KMS-11 (cell line): ENCODE measurements at regions not wholly inside any gene's neighbourhood (a gene's known extent, or its start where the extent isn't known, plus 50 kb on each side); places are given as distances from the start of the nearest gene placed in this dataset.

Source experiments
- H2AFZ ChIP-seq: fragments of 200-600 bp; sonication (generic); 2 replicates; pipeline ENCODE4 v1.6.1; 2016; ENCODE audit warnings: antibody characterized with exemption, mixed run types, low read depth
- H3K27ac ChIP-seq: fragments of 200-600 bp; sonication (generic); 2 replicates; pipeline ENCODE4 v1.6.1; 2016; ENCODE audit warnings: mild to moderate bottlenecking, mixed run types
- H3K27me3 ChIP-seq: fragments of 200-600 bp; sonication (generic); 2 replicates; pipeline ENCODE4 v1.6.1; 2017; ENCODE audit warnings: mild to moderate bottlenecking, low read depth, mixed run types, moderate library complexity; ENCODE audit not compliant: insufficient read depth
- H3K36me3 ChIP-seq: fragments of 200-600 bp; sonication (generic); 2 replicates; pipeline ENCODE4 v1.6.1; 2017; ENCODE audit warnings: mild to moderate bottlenecking, mixed run types; ENCODE audit not compliant: insufficient read depth
- H3K4me1 ChIP-seq: fragments of 200-600 bp; sonication (generic); 2 replicates; pipeline ENCODE4 v1.6.1; 2016; ENCODE audit warnings: mild to moderate bottlenecking, low read depth, mixed run types; ENCODE audit not compliant: poor library complexity, severe bottlenecking
- H3K4me2 ChIP-seq: fragments of 200-600 bp; sonication (generic); 2 replicates; pipeline ENCODE4 v1.7.0; 2016; ENCODE audit warnings: mild to moderate bottlenecking, mixed run types
- H3K4me3 ChIP-seq: fragments of 200-600 bp; sonication (generic); IDR thresholded peaks from 2 replicates; pipeline ENCODE4 v1.6.1; 2017; ENCODE audit warnings: low read depth, low read length, mixed read lengths; ENCODE audit not compliant: insufficient read depth
- H3K79me2 ChIP-seq: fragments of 200-600 bp; sonication (generic); 2 replicates; pipeline ENCODE4 v1.6.1; 2016; ENCODE audit warnings: low read depth, mixed run types; ENCODE audit not compliant: insufficient read depth
- H3K9ac ChIP-seq: fragments of 200-600 bp; sonication (generic); 2 replicates; pipeline ENCODE4 v1.6.1; 2016; ENCODE audit warnings: mild to moderate bottlenecking, mixed run types
- H4K20me1 ChIP-seq: fragments of 200-600 bp; sonication (generic); 2 replicates; pipeline ENCODE4 v1.6.1; 2016; ENCODE audit warnings: mild to moderate bottlenecking, mixed run types; ENCODE audit not compliant: insufficient read depth
- CTCF ChIP-seq: fragments of 200-600 bp; sonication (generic); conservative IDR thresholded peaks from 2 replicates; pipeline ENCODE4 v1.6.1; 2017; ENCODE audit warnings: low read depth, mild to moderate bottlenecking, antibody characterized with exemption, low read length, moderate library complexity, mixed read lengths

- Histone ChIP-seq H3K9ac (no peak overlapping the region), H4K20me1 (no peaks in the 10 kb centered on the region), H3K36me3 (no peaks in the 10 kb centered on the region), H3K4me2 (no peak overlapping the region), H2AFZ (no peak overlapping the region), H3K4me3 (no peak overlapping the region), H3K4me1 (no peaks in the 10 kb centered on the region), H3K27me3 (no peaks in the 10 kb centered on the region), H3K79me2 (no peaks in the 10 kb centered on the region), H3K27ac (no peak overlapping the region)
- TF ChIP-seq CTCF, result no peak
Observed at GRCh38 chr13:50167224-50167947, 152.1 kb downstream of the KCNRG start.

GRCh38 chr13:50167967-50168366 lies 152.7 kb downstream of the KCNRG start:
- no peak for TF ChIP-seq CTCF
- Histone ChIP-seq H3K27ac (no peak overlapping the region), H3K9ac (no peak overlapping the region)

GRCh38 chr13:50168786-50169185 lies 153.5 kb downstream of the KCNRG start:
- Histone ChIP-seq H3K9ac (no peak overlapping the region), H4K20me1 (no peaks in the 10 kb centered on the region), H3K79me2 (no peaks in the 10 kb centered on the region), H3K36me3 (no peaks in the 10 kb centered on the region), H3K4me2 (no peak overlapping the region), H3K4me3 (no peak overlapping the region), H2AFZ (no peak overlapping the region), H3K4me1 (no peaks in the 10 kb centered on the region), H3K27me3 (no peaks in the 10 kb centered on the region), H3K27ac (no peak overlapping the region)
- TF ChIP-seq CTCF, result no peak

More at GRCh38 chr13:50167967-50168366, 152.7 kb downstream of the KCNRG start:
- Histone ChIP-seq H3K4me1 (no peaks in the 10 kb centered on the region), H3K79me2 (no peaks in the 10 kb centered on the region), H3K4me3 (no peak overlapping the region), H4K20me1 (no peaks in the 10 kb centered on the region), H3K4me2 (no peak overlapping the region), H2AFZ (no peak overlapping the region), H3K36me3 (no peaks in the 10 kb centered on the region), H3K27me3 (no peaks in the 10 kb centered on the region)

GRCh38 chr13:50170447-50171037 lies 155.3 kb downstream of the KCNRG start:
- Histone ChIP-seq H3K27me3 (no peaks in the 10 kb centered on the region), H3K27ac (no peak overlapping the region), H2AFZ (no peak overlapping the region), H4K20me1 (no peaks in the 10 kb centered on the region), H3K4me2 (no peak overlapping the region), H3K79me2 (no peaks in the 10 kb centered on the region), H3K9ac (no peak overlapping the region), H3K36me3 (no peaks in the 10 kb centered on the region), H3K4me1 (no peaks in the 10 kb centered on the region), H3K4me3 (no peak overlapping the region)
- no peak for TF ChIP-seq CTCF
